Bronchial epithelial cell (primary cell): ENCODE measurements at regions not wholly inside any gene's neighbourhood (a gene's known extent, or its start where the extent isn't known, plus 50 kb on each side); places are given as distances from the start of the nearest gene placed in this dataset.

ENCODE experiments used
- DNase-seq: peaks from one replicate; pipeline ENCODE4 v3.0.0-alpha.2; 2010; ENCODE audit warnings: low read depth
- FAIRE-seq: peaks from 2 replicates; lab custom pipeline; 2011; peaks lifted over from hg19 to GRCh38; lab: Jason Lieb, UNC
- H3K27me3 ChIP-seq: 2 replicates; pipeline ENCODE4 v1.5.1; 2011; ENCODE audit warnings: low read length; ENCODE audit not compliant: control insufficient read depth, insufficient read depth
- H3K36me3 ChIP-seq: 2 replicates; pipeline ENCODE4 v1.5.1; 2011; ENCODE audit warnings: low read length; ENCODE audit not compliant: control insufficient read depth, insufficient read depth
- H3K4me3 ChIP-seq: 2 replicates; pipeline ENCODE4 v1.5.1; 2011; ENCODE audit warnings: mild to moderate bottlenecking, low read depth, low read length, control low read depth
- TF ChIP-seq, protein P1 (sequence below): IDR thresholded peaks from 2 replicates; pipeline ENCODE4 v1.5.1; 2011; ENCODE audit warnings: mild to moderate bottlenecking, moderate library complexity, low read length, control low read depth, inconsistent platforms; ENCODE audit not compliant: insufficient read depth, severe bottlenecking

DNA sequence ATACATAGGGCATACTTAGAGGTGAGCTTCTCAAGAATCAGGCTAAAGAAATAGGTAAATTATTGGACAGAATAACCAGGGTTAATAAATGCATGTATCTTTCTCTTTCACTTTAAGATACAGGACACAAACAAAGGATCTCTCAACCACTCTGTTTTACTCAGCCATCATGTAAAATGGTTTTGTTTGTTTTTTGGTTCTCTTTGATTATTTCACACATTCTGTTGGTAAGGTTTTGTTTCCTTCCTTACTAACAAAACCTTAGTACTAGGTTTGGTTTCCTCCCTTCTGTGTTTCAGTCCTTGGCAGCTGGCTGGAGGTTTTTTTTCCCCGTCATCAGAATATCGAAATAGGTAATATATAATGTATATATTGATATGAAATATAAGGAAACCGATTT is 1506.8 kb upstream of the TMEFF2 start:
- DNase-seq = no peak
- H3K27me3 ChIP-seq = no peaks in the 10 kb centered on the region
- FAIRE-seq = no peak
- H3K4me3 ChIP-seq = no peak overlapping the region
- H3K36me3 ChIP-seq = no peaks in the 10 kb centered on the region
- TF ChIP-seq, protein P1, sequence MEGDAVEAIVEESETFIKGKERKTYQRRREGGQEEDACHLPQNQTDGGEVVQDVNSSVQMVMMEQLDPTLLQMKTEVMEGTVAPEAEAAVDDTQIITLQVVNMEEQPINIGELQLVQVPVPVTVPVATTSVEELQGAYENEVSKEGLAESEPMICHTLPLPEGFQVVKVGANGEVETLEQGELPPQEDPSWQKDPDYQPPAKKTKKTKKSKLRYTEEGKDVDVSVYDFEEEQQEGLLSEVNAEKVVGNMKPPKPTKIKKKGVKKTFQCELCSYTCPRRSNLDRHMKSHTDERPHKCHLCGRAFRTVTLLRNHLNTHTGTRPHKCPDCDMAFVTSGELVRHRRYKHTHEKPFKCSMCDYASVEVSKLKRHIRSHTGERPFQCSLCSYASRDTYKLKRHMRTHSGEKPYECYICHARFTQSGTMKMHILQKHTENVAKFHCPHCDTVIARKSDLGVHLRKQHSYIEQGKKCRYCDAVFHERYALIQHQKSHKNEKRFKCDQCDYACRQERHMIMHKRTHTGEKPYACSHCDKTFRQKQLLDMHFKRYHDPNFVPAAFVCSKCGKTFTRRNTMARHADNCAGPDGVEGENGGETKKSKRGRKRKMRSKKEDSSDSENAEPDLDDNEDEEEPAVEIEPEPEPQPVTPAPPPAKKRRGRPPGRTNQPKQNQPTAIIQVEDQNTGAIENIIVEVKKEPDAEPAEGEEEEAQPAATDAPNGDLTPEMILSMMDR = no peak

DNA sequence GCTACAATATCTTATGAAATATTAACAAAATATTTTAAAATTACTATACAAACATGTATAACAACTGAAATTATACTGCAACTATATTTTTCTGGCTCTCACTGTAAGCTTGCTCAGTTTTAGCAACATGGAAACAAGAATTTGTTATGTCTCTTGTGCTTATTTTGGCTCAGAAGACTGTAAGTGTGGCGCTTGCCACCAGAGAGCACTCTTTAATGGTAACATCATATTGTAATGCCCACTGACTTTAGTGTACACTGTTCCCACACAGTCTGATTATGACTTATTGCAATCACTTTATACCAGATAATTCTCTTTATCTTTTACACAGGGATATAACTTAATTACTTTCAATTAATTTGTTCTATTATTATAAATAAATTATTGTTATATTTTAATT is 1500.6 kb upstream of the TMEFF2 start:
- H3K27me3 ChIP-seq = no peaks in the 10 kb centered on the region
- H3K4me3 ChIP-seq = no peak overlapping the region
- DNase-seq (peak; percentile 26), FAIRE-seq (no peak)
- TF ChIP-seq, protein P1 = peak; percentile 29
- no peaks in the 10 kb centered on the region for H3K36me3 ChIP-seq

DNA sequence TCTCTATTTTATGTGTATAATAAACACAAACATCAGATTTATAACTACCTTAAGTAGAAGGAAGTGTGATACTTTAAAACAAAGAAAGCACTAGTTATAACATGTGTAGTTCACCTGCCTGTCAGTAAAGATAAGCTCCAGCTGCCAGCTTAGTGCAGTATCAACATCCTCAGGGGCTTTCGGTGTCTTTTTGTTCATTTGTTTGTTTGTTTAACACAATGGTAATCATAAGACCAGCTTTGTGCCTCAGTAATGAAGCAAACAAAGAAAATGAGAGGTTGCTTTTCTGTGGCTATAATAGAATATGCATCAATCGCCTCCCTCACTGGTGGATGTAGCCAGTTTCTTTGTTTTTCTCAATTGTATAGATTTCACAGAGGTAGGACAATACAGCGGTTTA is 1499.0 kb upstream of the TMEFF2 start:
- Histone ChIP-seq H3K36me3 (no peaks in the 10 kb centered on the region), H3K4me3 (no peak overlapping the region), H3K27me3 (no peaks in the 10 kb centered on the region)
- FAIRE-seq (no peak), DNase-seq (no peak)
- TF ChIP-seq, protein P1 = no peak

DNA sequence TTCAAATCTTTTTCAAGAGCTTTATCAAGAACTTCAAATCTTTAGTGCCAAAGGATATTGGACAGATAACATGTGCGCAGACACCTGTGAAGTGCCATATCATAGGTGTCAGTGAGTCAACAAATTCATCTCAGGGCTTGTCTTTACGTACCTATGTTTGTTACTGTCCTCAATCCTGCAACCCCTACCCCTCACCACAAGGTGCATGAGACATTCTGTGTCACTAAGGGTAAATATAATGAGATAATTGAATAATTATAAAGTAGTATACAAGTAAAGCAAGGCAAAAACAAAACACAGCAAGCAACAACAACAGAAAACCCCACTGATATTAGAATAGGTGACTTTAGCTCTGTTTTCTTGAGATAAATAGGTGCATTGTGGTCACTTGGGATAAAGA is 1495.8 kb upstream of the TMEFF2 start:
- TF ChIP-seq, protein P1 = no peak
- Histone ChIP-seq H3K27me3 (no peaks in the 10 kb centered on the region), H3K36me3 (no peaks in the 10 kb centered on the region), H3K4me3 (no peak overlapping the region)
- DNase-seq (peak; percentile 1), FAIRE-seq (no peak)

DNA sequence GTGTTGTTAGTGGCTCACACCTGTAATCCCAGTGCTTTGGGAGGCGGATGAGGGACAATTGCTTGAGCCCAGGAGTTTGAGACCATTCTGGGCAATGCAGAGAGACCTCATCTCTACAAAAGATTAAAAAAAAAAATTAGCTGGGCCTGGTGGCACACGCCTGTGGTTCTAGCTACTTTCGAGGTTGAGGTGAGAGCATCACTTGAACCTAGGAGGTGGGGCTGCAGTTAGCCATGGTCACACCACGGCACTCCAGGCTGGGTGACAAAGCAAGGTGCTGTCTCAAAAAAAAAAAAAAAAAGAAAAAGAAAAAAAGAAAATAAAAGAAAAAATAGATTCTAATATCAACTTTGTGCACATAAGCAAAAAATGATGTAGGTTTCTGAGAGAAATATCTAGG is 1492.5 kb upstream of the TMEFF2 start:
- TF ChIP-seq, protein P1 = no peak
- H3K4me3 ChIP-seq = no peak overlapping the region
- no peaks in the 10 kb centered on the region for H3K27me3 ChIP-seq
- DNase-seq (no peak), FAIRE-seq (no peak)
- H3K36me3 ChIP-seq = no peaks in the 10 kb centered on the region

DNA sequence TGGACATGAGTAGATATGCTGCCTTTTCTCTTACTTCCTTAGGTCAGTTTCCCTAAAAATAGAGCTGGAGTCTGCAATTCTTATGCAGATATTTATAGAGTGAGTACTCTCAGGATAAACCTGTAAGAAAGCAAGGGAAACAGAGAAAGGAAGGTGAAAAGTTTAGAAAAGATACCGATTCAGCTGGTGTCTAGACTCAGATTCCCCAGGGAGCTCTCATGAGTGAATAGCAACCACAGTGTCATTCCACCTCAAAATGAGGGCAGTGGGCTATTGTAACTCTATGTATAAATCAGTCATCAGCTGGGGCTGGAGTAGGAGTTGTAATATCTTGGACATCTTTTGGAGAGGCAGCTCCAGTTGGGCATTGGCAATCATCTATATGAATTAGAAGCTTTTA is 1485.1 kb upstream of the TMEFF2 start:
- no peak overlapping the region for H3K4me3 ChIP-seq
- no peak for DNase-seq
- FAIRE-seq = no peak
- H3K27me3 ChIP-seq = no peaks in the 10 kb centered on the region
- no peaks in the 10 kb centered on the region for H3K36me3 ChIP-seq
- TF ChIP-seq, protein P1 = no peak
